ENCODE measurements at regions not wholly inside any gene's neighbourhood (a gene's known extent, or its start where the extent isn't known, plus 50 kb on each side); places are given as distances from the start of the nearest gene placed in this dataset.

DNA sequence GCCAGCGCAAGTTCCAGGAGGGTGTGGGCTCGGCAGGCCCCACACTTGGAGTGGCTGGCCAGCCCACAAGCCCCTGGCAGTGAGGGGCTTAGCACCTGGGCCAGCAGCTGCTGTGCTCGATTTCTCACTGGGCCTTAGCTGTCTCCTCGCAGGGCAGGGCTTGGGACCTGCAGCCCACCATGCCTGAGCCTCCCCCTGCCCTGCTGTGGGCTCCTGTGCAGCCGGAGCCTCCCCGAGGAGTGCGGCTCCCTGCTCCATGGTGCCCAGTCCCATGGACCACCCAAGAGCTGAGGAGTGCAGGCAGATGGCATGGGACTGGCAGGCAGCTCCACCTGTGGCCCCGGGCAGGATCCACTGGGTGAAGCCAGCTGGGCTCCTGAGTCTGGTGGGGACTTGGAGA is 139.2 kb upstream of the CXCL13 start:
- no peaks in the 10 kb centered on the region for H4K20me1 ChIP-seq (ENCODE audit: low read depth)
- no peak overlapping the region for H3K27ac Mint-ChIP-seq
- no peaks in the 10 kb centered on the region for H3K36me3 Mint-ChIP-seq
- H3K27me3 Mint-ChIP-seq (ENCODE audit: insufficient read depth, low read depth) = peaks cover 2% of the 10 kb centered on the region
- H3K4me3 ChIP-seq = no peak overlapping the region
- H3K9me3 ChIP-seq (ENCODE audit: low read depth) = no peaks in the 10 kb centered on the region
- H3K27me3 ChIP-seq = no peaks in the 10 kb centered on the region
- H3K9me3 Mint-ChIP-seq = peaks cover 11% of the 10 kb centered on the region
- H3K27ac ChIP-seq = no peak overlapping the region
- H3K4me3 Mint-ChIP-seq = no peak overlapping the region
- H3K36me3 ChIP-seq = no peaks in the 10 kb centered on the region
- TF ChIP-seq EZH2phosphoT487 (IDR thresholded peaks at IDR 0.05) (no peak), CTCF (IDR thresholded peaks at IDR 0.05) (no peak), EZH2 (IDR thresholded peaks at IDR 0.05) (no peak)
- H3F3A ChIP-seq (ENCODE audit: low read depth) = no peaks in the 10 kb centered on the region
- H3K9ac ChIP-seq = no peak overlapping the region
- H3K4me2 ChIP-seq = no peak overlapping the region
- no peak overlapping the region for H2AFZ ChIP-seq (replicated peaks)
- H3K4me1 Mint-ChIP-seq = no peaks in the 10 kb centered on the region
- no peak for DNase-seq (ENCODE audit: low spot score)
- H3K79me2 ChIP-seq (ENCODE audit: low read depth) = no peaks in the 10 kb centered on the region
- H3K4me1 ChIP-seq = no peaks in the 10 kb centered on the region

DNA sequence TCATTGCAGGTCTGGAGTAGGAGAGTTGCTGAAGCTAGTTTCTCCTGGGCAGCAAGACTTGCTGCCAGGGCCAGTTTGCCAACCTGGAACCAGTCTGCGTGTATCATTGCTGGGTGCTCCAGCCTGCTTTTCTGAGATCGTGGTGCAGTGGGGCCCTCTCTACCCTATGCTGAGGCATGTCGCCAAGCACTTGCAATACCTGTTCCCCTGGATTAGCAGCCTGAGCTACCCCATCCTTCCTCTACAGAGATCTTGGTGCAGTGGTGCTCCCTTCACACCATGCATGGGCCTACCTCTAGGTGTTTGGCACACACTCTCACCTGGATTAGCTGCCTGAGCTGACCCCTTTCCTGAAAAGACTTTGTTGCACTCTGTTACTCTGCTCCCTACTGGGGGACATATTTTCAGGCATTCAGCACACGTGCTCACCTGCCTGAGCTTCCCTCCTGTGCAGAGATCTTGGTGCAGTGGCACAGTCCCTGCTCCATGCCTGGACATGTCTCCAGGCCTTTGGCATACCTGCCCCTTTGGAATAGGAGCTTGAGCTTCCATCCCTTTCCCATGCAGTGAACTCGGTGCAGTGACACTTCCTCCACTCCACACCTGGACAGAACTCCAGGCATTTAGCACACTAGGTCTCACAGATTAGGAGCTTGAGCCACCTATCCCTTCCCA is 133.7 kb upstream of the CXCL13 start:
- H3K9me3 Mint-ChIP-seq = peaks cover 5% of the 10 kb centered on the region
- H3K4me1 Mint-ChIP-seq = no peaks in the 10 kb centered on the region
- no peaks in the 10 kb centered on the region for H3K36me3 ChIP-seq
- H4K20me1 ChIP-seq (ENCODE audit: low read depth) = no peaks in the 10 kb centered on the region
- H3K4me1 ChIP-seq = no peaks in the 10 kb centered on the region
- DNase-seq (ENCODE audit: low spot score) = no peak
- no peak overlapping the region for H3K4me2 ChIP-seq
- no peaks in the 10 kb centered on the region for H3K9me3 ChIP-seq (ENCODE audit: low read depth)
- no peaks in the 10 kb centered on the region for H3K27me3 ChIP-seq
- H3K27me3 Mint-ChIP-seq (ENCODE audit: insufficient read depth, low read depth) = peaks cover 2% of the 10 kb centered on the region
- TF ChIP-seq CTCF (IDR thresholded peaks at IDR 0.05) = no peak
- no peak for TF ChIP-seq EZH2phosphoT487 (IDR thresholded peaks at IDR 0.05)
- TF ChIP-seq EZH2 (IDR thresholded peaks at IDR 0.05) = no peak
- H3K4me3 Mint-ChIP-seq = no peak overlapping the region
- no peak overlapping the region for H3K27ac Mint-ChIP-seq
- no peaks in the 10 kb centered on the region for H3F3A ChIP-seq (ENCODE audit: low read depth)
- H2AFZ ChIP-seq (replicated peaks) = no peak overlapping the region
- H3K9ac ChIP-seq = no peak overlapping the region
- H3K36me3 Mint-ChIP-seq = no peaks in the 10 kb centered on the region
- no peak overlapping the region for H3K27ac ChIP-seq
- no peaks in the 10 kb centered on the region for H3K79me2 ChIP-seq (ENCODE audit: low read depth)
- H3K4me3 ChIP-seq = no peak overlapping the region

- Histone ChIP-seq H3K27ac (no peak overlapping the region), H3F3A (ENCODE audit: low read depth) (no peaks in the 10 kb centered on the region), H3K79me2 (ENCODE audit: low read depth) (no peaks in the 10 kb centered on the region), H3K27me3 (no peaks in the 10 kb centered on the region), H4K20me1 (ENCODE audit: low read depth) (no peaks in the 10 kb centered on the region), H2AFZ (replicated peaks) (no peak overlapping the region), H3K4me3 (no peak overlapping the region), H3K9me3 (ENCODE audit: low read depth) (no peaks in the 10 kb centered on the region), H3K9ac (no peak overlapping the region), H3K4me1 (no peaks in the 10 kb centered on the region), H3K36me3 (no peaks in the 10 kb centered on the region), H3K4me2 (no peak overlapping the region)
- H3K4me1 Mint-ChIP-seq = no peaks in the 10 kb centered on the region
- no peak overlapping the region for H3K4me3 Mint-ChIP-seq
- no peaks in the 10 kb centered on the region for H3K36me3 Mint-ChIP-seq
- peaks cover 2% of the 10 kb centered on the region for H3K9me3 Mint-ChIP-seq
- peaks cover 2% of the 10 kb centered on the region for H3K27me3 Mint-ChIP-seq (ENCODE audit: insufficient read depth, low read depth)
- peak; percentile 37 for DNase-seq (ENCODE audit: low spot score)
- H3K27ac Mint-ChIP-seq = no peak overlapping the region
- TF ChIP-seq CTCF (IDR thresholded peaks at IDR 0.05) (peak; percentile 59), EZH2 (IDR thresholded peaks at IDR 0.05) (no peak)
Measured at GRCh38 chr4:77473509-77473908, 132.1 kb upstream of the CXCL13 start.
